Mesendoderm (in vitro differentiated cells): ENCODE measurements at regions not wholly inside any gene's neighbourhood (a gene's known extent, or its start where the extent isn't known, plus 50 kb on each side); places are given as distances from the start of the nearest gene placed in this dataset.

Experiments
- DNase-seq: peaks from one replicate; pipeline ENCODE4 v3.0.0; 2013
- H2AK5ac ChIP-seq: 2 replicates; pipeline ENCODE4 v1.6.1; 2013; ENCODE audit warnings: low read length, inconsistent platforms
- H2BK120ac ChIP-seq: 2 replicates; pipeline ENCODE4 v1.6.1; 2013; ENCODE audit warnings: low read depth, mild to moderate bottlenecking, low read length, moderate library complexity, mixed read lengths
- H2BK15ac ChIP-seq: replicated peaks from 2 replicates; pipeline ENCODE4 v1.6.1; 2013; ENCODE audit warnings: low read depth, mild to moderate bottlenecking, moderate library complexity
- H2BK5ac ChIP-seq: 2 replicates; pipeline ENCODE4 v1.6.1; 2013; ENCODE audit warnings: low read length, inconsistent platforms
- H3K18ac ChIP-seq: 2 replicates; pipeline ENCODE4 v1.6.1; 2013; ENCODE audit warnings: mild to moderate bottlenecking, low read length, mixed read lengths
- H3K23ac ChIP-seq: one replicate; pipeline ENCODE4 v1.6.1; 2013; ENCODE audit warnings: low read length
- H3K27ac ChIP-seq: 2 replicates; pipeline ENCODE4 v1.5.1; 2013; ENCODE audit warnings: low read depth, mild to moderate bottlenecking, inconsistent platforms, low read length, moderate library complexity
- H3K27me3 ChIP-seq: 2 replicates; pipeline ENCODE4 v1.6.1; 2013; ENCODE audit warnings: low read length, control low read depth, mild to moderate bottlenecking, inconsistent platforms; ENCODE audit not compliant: insufficient read depth, poor library complexity
- H3K36me3 ChIP-seq: 2 replicates; pipeline ENCODE4 v1.6.1; 2013; ENCODE audit warnings: low read length, inconsistent platforms; ENCODE audit not compliant: control insufficient read depth, insufficient read depth
- H3K4ac ChIP-seq: one replicate; pipeline ENCODE4 v1.6.1; 2013; ENCODE audit warnings: low read depth, mild to moderate bottlenecking, low read length, moderate library complexity
- H3K4me1 ChIP-seq: 2 replicates; pipeline ENCODE4 v1.6.1; 2013; ENCODE audit warnings: low read depth, low read length, inconsistent platforms; ENCODE audit not compliant: control insufficient read depth
- H3K4me2 ChIP-seq: 2 replicates; pipeline ENCODE4 v1.6.1; 2013; ENCODE audit warnings: low read length
- H3K4me3 ChIP-seq: 2 replicates; pipeline ENCODE4 v1.5.1; 2013; ENCODE audit warnings: mild to moderate bottlenecking, low read length
- H3K56ac ChIP-seq: one replicate; pipeline ENCODE4 v1.6.1; 2013; ENCODE audit warnings: low read length
- H3K79me1 ChIP-seq: 2 replicates; pipeline ENCODE4 v1.6.1; 2013; ENCODE audit warnings: low read length, inconsistent platforms
- H3K79me2 ChIP-seq: 2 replicates; pipeline ENCODE4 v1.6.1; 2013; ENCODE audit warnings: mild to moderate bottlenecking, low read length; ENCODE audit not compliant: control insufficient read depth, insufficient read depth
- H3K9ac ChIP-seq: 2 replicates; pipeline ENCODE4 v1.6.1; 2013; ENCODE audit warnings: low read length, inconsistent platforms
- H4K5ac ChIP-seq: one replicate; pipeline ENCODE4 v1.6.1; 2013; ENCODE audit warnings: low read length
- H4K8ac ChIP-seq: one replicate; pipeline ENCODE4 v1.6.1; 2013; ENCODE audit warnings: low read depth, mild to moderate bottlenecking, control low read depth, low read length, moderate library complexity
- WGBS: extraction: QIAGEN DNeasy Blood & Tissue Kit; methylation state at CpG from one replicate; pipeline ENCODE4 v1.1.7; 2013; ENCODE audit warnings: low lambda C conversion rate, missing lambda C conversion rate; ENCODE audit not compliant: insufficient coverage; ENCODE audit errors: extremely low coverage; 5-methylcytosine and 5-hydroxymethylcytosine counted together

GRCh38 chr5:164345173-164345849 lies 839.9 kb downstream of the MAT2B start:
- Histone ChIP-seq H2BK15ac (no peak overlapping the region), H3K79me2 (no peaks in the 10 kb centered on the region), H3K79me1 (no peaks in the 10 kb centered on the region), H3K36me3 (no peaks in the 10 kb centered on the region), H3K4ac (no peak overlapping the region), H3K27ac (no peak overlapping the region), H3K27me3 (no peaks in the 10 kb centered on the region), H4K5ac (no peak overlapping the region), H3K23ac (no peak overlapping the region), H3K9ac (no peak overlapping the region), H3K18ac (no peak overlapping the region), H2AK5ac (no peak overlapping the region), H3K4me3 (no peak overlapping the region), H4K8ac (no peak overlapping the region), H3K56ac (no peak overlapping the region), H2BK5ac (no peak overlapping the region), H2BK120ac (no peak overlapping the region), H3K4me2 (no peak overlapping the region), H3K4me1 (peaks cover 4% of the 10 kb centered on the region)
- no CpG with 5 or more reads among the region's 4 CpGs for WGBS
- DNase-seq: peak; percentile 11

GRCh38 chr5:164345853-164346252 lies 840.4 kb downstream of the MAT2B start:
- no peaks in the 10 kb centered on the region for H3K36me3 ChIP-seq
- no peak overlapping the region for H2AK5ac ChIP-seq
- H3K4me1 ChIP-seq: peaks cover 4% of the 10 kb centered on the region
- no peak overlapping the region for H2BK120ac ChIP-seq
- no peak overlapping the region for H3K9ac ChIP-seq
- H3K79me2 ChIP-seq: no peaks in the 10 kb centered on the region
- DNase-seq: peak; percentile 36
- H3K79me1 ChIP-seq: no peaks in the 10 kb centered on the region
- H4K8ac ChIP-seq: no peak overlapping the region
- H3K18ac ChIP-seq: no peak overlapping the region
- H3K27me3 ChIP-seq: no peaks in the 10 kb centered on the region
- H3K4me2 ChIP-seq: no peak overlapping the region
- no peak overlapping the region for H2BK5ac ChIP-seq
- no peak overlapping the region for H3K56ac ChIP-seq
- WGBS: no CpG with 5 or more reads among the region's 3 CpGs
- H3K27ac ChIP-seq: no peak overlapping the region
- no peak overlapping the region for H2BK15ac ChIP-seq
- H3K4ac ChIP-seq: no peak overlapping the region
- no peak overlapping the region for H3K23ac ChIP-seq
- H4K5ac ChIP-seq: no peak overlapping the region
- no peak overlapping the region for H3K4me3 ChIP-seq

GRCh38 chr5:164346785-164347630 lies 841.6 kb downstream of the MAT2B start:
- Histone ChIP-seq H3K4me3 (no peak overlapping the region), H3K4ac (peak overlapping the region; percentile 16), H3K36me3 (no peaks in the 10 kb centered on the region), H2BK15ac (no peak overlapping the region), H3K79me1 (no peaks in the 10 kb centered on the region), H2AK5ac (no peak overlapping the region), H3K56ac (no peak overlapping the region), H4K8ac (no peak overlapping the region), H3K27ac (no peak overlapping the region), H3K9ac (no peak overlapping the region), H2BK5ac (no peak overlapping the region), H4K5ac (no peak overlapping the region), H3K4me1 (peaks cover 4% of the 10 kb centered on the region), H3K18ac (no peak overlapping the region), H3K4me2 (no peak overlapping the region), H2BK120ac (no peak overlapping the region), H3K23ac (no peak overlapping the region), H3K79me2 (no peaks in the 10 kb centered on the region), H3K27me3 (no peaks in the 10 kb centered on the region)
- DNase-seq: peak; percentile 73
- no CpG with 5 or more reads among the region's 6 CpGs for WGBS

DNA sequence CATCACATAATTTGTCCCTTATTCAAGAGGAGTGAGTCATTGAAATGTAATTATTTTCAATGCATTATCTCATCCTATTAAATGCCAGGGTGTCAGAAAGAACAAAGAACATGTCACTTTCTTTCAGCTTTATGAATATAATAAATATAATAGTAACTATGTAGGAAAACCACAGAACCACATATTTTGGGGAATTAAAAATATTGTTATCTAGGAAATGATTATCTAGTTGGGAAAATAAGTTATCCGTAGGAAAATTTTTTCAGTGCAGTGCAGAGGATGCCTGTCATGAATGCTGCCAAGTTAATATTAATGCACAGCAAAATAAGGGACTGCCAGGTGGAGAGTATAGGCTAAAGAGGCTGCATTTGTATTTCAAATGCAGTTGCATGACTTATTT lies 844.8 kb downstream of the MAT2B start:
- no peak for DNase-seq
- no peaks in the 10 kb centered on the region for H3K79me1 ChIP-seq
- WGBS: no CpG with 5 or more reads among the region's 1 CpG
- no peak overlapping the region for H2BK15ac ChIP-seq
- no peak overlapping the region for H3K18ac ChIP-seq
- no peak overlapping the region for H3K23ac ChIP-seq
- H3K27ac ChIP-seq: no peak overlapping the region
- H4K5ac ChIP-seq: no peak overlapping the region
- H3K27me3 ChIP-seq: no peaks in the 10 kb centered on the region
- H2BK5ac ChIP-seq: no peak overlapping the region
- H3K79me2 ChIP-seq: no peaks in the 10 kb centered on the region
- peaks cover 4% of the 10 kb centered on the region for H3K4me1 ChIP-seq
- H2BK120ac ChIP-seq: no peak overlapping the region
- no peak overlapping the region for H3K56ac ChIP-seq
- H3K4ac ChIP-seq: no peak overlapping the region
- H3K4me3 ChIP-seq: no peak overlapping the region
- H3K4me2 ChIP-seq: no peak overlapping the region
- no peak overlapping the region for H2AK5ac ChIP-seq
- no peaks in the 10 kb centered on the region for H3K36me3 ChIP-seq
- H3K9ac ChIP-seq: no peak overlapping the region
- no peak overlapping the region for H4K8ac ChIP-seq

DNA sequence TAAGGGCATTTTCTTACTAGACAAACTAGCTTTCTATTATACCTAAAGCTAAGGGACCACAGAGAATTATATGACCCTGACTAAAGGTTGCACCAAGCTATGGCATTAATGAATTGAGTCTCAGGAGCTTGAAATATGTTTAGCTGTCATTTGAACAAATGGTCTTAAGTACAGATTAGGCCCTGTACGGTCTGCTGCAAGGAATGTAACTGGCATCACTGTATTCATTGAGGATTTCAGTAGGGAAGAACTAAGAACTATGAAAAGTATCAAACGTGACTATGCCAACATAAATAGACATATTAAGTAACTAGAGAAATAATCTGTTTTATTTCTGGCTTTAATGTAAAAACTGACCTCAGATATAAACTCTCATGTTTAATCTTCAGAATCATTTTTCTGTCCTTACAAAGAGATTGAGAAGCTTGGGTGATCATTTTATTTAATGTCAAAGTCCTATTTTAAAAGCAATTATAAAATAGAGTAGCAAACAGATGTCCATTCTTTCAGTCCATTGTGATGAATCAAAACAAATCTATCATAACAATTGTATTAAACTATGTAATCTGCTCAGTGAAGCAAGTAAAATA lies 845.9 kb downstream of the MAT2B start:
- no peak overlapping the region for H3K4me2 ChIP-seq
- WGBS: no CpG with 5 or more reads among the region's 2 CpGs
- no peak for DNase-seq

More for the DNA sequence above, 845.9 kb downstream of the MAT2B start:
- no peak overlapping the region for H3K18ac ChIP-seq
- H3K79me2 ChIP-seq: no peaks in the 10 kb centered on the region
- no peak overlapping the region for H2BK5ac ChIP-seq
- no peak overlapping the region for H4K8ac ChIP-seq
- H3K27me3 ChIP-seq: no peaks in the 10 kb centered on the region
- H3K4ac ChIP-seq: no peak overlapping the region
- no peak overlapping the region for H3K4me3 ChIP-seq
- H3K23ac ChIP-seq: no peak overlapping the region
- H4K5ac ChIP-seq: no peak overlapping the region
- no peak overlapping the region for H2BK120ac ChIP-seq
- no peak overlapping the region for H3K9ac ChIP-seq
- H2BK15ac ChIP-seq: no peak overlapping the region
- H3K4me1 ChIP-seq: peaks cover 4% of the 10 kb centered on the region
- H3K79me1 ChIP-seq: no peaks in the 10 kb centered on the region
- H2AK5ac ChIP-seq: no peak overlapping the region
- no peak overlapping the region for H3K27ac ChIP-seq
- no peaks in the 10 kb centered on the region for H3K36me3 ChIP-seq
- H3K56ac ChIP-seq: no peak overlapping the region
